CD4-positive, alpha-beta memory T cell (primary cell): ENCODE measurements at regions not wholly inside any gene's neighbourhood (a gene's known extent, or its start where the extent isn't known, plus 50 kb on each side); places are given as distances from the start of the nearest gene placed in this dataset.

Experiments
- CTCF ChIA-PET: fragments of 350-600 bp; sonication (Branson Sonifier 250); formaldehyde crosslinking; loops from one replicate; lab custom pipeline; 2021; ENCODE audit warnings: inconsistent platforms; ENCODE audit not compliant: partially characterized antibody; lab: Charles Lee
- POLR2A ChIA-PET: fragments of 350-600 bp; sonication (Branson Sonifier 250); formaldehyde crosslinking; loops from one replicate; lab custom pipeline; 2021; ENCODE audit not compliant: partially characterized antibody; lab: Charles Lee
- DNase-seq, 5 donors: peaks; one replicate each; pipeline versions ENCODE4 v3.0.0 to v3.0.0-alpha.2; 2020 to 2022; ENCODE audit warnings: mixed read lengths in 1 of 5
- H3K27ac ChIP-seq: one replicate; pipeline ENCODE4 v1.7.0; 2013; ENCODE audit warnings: low read depth, low read length
- H3K27me3 ChIP-seq: 2 replicates; pipeline ENCODE4 v1.7.0; 2013; ENCODE audit warnings: mild to moderate bottlenecking, low read length, moderate library complexity; ENCODE audit not compliant: insufficient read depth
- H3K36me3 ChIP-seq: 2 replicates; pipeline ENCODE4 v1.7.0; 2013; ENCODE audit warnings: mild to moderate bottlenecking, low read length, moderate library complexity; ENCODE audit not compliant: insufficient read depth
- H3K4me1 ChIP-seq: 2 replicates; pipeline ENCODE4 v1.7.0; 2013; ENCODE audit warnings: mild to moderate bottlenecking, low read length, moderate library complexity; ENCODE audit not compliant: insufficient read depth
- H3K4me3 ChIP-seq, 2 donors: one replicate each; pipeline ENCODE4 v1.7.0; 2013; ENCODE audit warnings: low read length in 2 of 2, mild to moderate bottlenecking in 1 of 2
- H3K9me3 ChIP-seq, 2 donors: one replicate each; pipeline ENCODE4 v1.7.0; 2013; ENCODE audit warnings: low read length in 2 of 2, control low read depth in 1 of 2; ENCODE audit not compliant: control insufficient read depth in 1 of 2
- H3K27ac Mint-ChIP-seq, 7 donors: one replicate each; pipeline ENCODE4 v1.8.0; 2020 to 2021; ENCODE audit warnings: mixed read lengths in 7 of 7, mild to moderate bottlenecking in 6 of 7, inconsistent platforms in 3 of 7, moderate library complexity in 3 of 7
- H3K27me3 Mint-ChIP-seq, 2 donors: one replicate each; pipeline ENCODE4 v1.8.0; 2020 to 2021; ENCODE audit warnings: mixed read lengths in 2 of 2
- H3K36me3 Mint-ChIP-seq, 2 donors: one replicate each; pipeline ENCODE4 v1.8.0; 2020 to 2021; ENCODE audit warnings: mixed read lengths in 2 of 2, inconsistent platforms in 1 of 2, mild to moderate bottlenecking in 1 of 2
- H3K4me1 Mint-ChIP-seq, 4 donors: one replicate each; pipeline ENCODE4 v1.8.0; 2020 to 2021; ENCODE audit warnings: mixed read lengths in 4 of 4, mild to moderate bottlenecking in 1 of 4
- H3K4me3 Mint-ChIP-seq, 8 donors: one replicate each; pipeline ENCODE4 v1.8.0; 2020 to 2021; ENCODE audit warnings: mixed read lengths in 8 of 8, mild to moderate bottlenecking in 7 of 8, moderate library complexity in 6 of 8, inconsistent platforms in 3 of 8
- H3K9me3 Mint-ChIP-seq, 8 donors: one replicate each; pipeline ENCODE4 v1.8.0; 2020 to 2021; ENCODE audit warnings: mixed read lengths in 8 of 8, mild to moderate bottlenecking in 5 of 8, inconsistent platforms in 3 of 8, moderate library complexity in 1 of 8
- intact Hi-C: fragments of 100-400 bp; cut with micrococcal nuclease; formaldehyde crosslinking; loops from one replicate; pipeline ENCODE4 v1.15.1; 2023

GRCh38 chr20:41776421-41776820 is 158.2 kb upstream of the CHD6 start:
- no peaks in the 10 kb centered on the region for H3K36me3 Mint-ChIP-seq
- H3K9me3 Mint-ChIP-seq: peaks cover 0 to 2% (median 0%) of the 10 kb centered on the region in 8 donors
- intact Hi-C loops: no loop called here
- Histone ChIP-seq H3K4me3 (no peak overlapping the region), H3K9me3 (no peaks in the 10 kb centered on the region), H3K27ac (no peak overlapping the region), H3K36me3 (no peaks in the 10 kb centered on the region), H3K4me1 (no peaks in the 10 kb centered on the region), H3K27me3 (no peaks in the 10 kb centered on the region)
- ChIA-PET CTCF (no interaction called here), POLR2A (no interaction called here)
- H3K4me1 Mint-ChIP-seq: no peaks in the 10 kb centered on the region
- peaks cover 7 to 16% of the 10 kb centered on the region in 2 donors for H3K27me3 Mint-ChIP-seq
- no peak for DNase-seq
- no peak overlapping the region for H3K4me3 Mint-ChIP-seq
- no peak overlapping the region for H3K27ac Mint-ChIP-seq

GRCh38 chr20:41774291-41774690 is 156.1 kb upstream of the CHD6 start:
- no peaks in the 10 kb centered on the region for H3K36me3 ChIP-seq
- no peak overlapping the region for H3K4me3 ChIP-seq
- H3K4me1 Mint-ChIP-seq: no peaks in the 10 kb centered on the region
- no peak overlapping the region for H3K4me3 Mint-ChIP-seq
- H3K27me3 Mint-ChIP-seq: peaks cover 9 to 13% of the 10 kb centered on the region in 2 donors
- ChIA-PET CTCF (no interaction called here), POLR2A (no interaction called here)
- no peaks in the 10 kb centered on the region for H3K9me3 Mint-ChIP-seq
- DNase-seq: no peak
- H3K9me3 ChIP-seq: no peaks in the 10 kb centered on the region
- no peak overlapping the region for H3K27ac ChIP-seq
- intact Hi-C loops: no loop called here
- H3K27ac Mint-ChIP-seq: no peak overlapping the region
- no peaks in the 10 kb centered on the region for H3K4me1 ChIP-seq
- H3K36me3 Mint-ChIP-seq: no peaks in the 10 kb centered on the region
- no peaks in the 10 kb centered on the region for H3K27me3 ChIP-seq

GRCh38 chr20:41770965-41771364 is 152.8 kb upstream of the CHD6 start:
- no peak overlapping the region for H3K4me3 Mint-ChIP-seq
- Histone ChIP-seq H3K27me3 (no peaks in the 10 kb centered on the region), H3K36me3 (no peaks in the 10 kb centered on the region), H3K27ac (no peak overlapping the region), H3K4me1 (no peaks in the 10 kb centered on the region), H3K4me3 (no peak overlapping the region), H3K9me3 (no peaks in the 10 kb centered on the region)
- ChIA-PET POLR2A (no interaction called here), CTCF (no interaction called here)
- peaks cover 0 to 9% (median 2%) of the 10 kb centered on the region in 8 donors for H3K9me3 Mint-ChIP-seq
- no peaks in the 10 kb centered on the region for H3K4me1 Mint-ChIP-seq
- no peak overlapping the region for H3K27ac Mint-ChIP-seq
- DNase-seq: no peak
- no peaks in the 10 kb centered on the region for H3K36me3 Mint-ChIP-seq
- H3K27me3 Mint-ChIP-seq: peaks cover 7 to 10% of the 10 kb centered on the region in 2 donors
- intact Hi-C loops: no loop called here

- Mint-ChIP-seq H3K36me3 (no peaks in the 10 kb centered on the region), H3K4me1 (no peaks in the 10 kb centered on the region), H3K9me3 (peaks cover 0 to 10% (median 3%) of the 10 kb centered on the region in 8 donors), H3K4me3 (no peak overlapping the region), H3K27ac (no peak overlapping the region), H3K27me3 (peaks cover 6 to 10% of the 10 kb centered on the region in 2 donors)
- Histone ChIP-seq H3K27me3 (no peaks in the 10 kb centered on the region), H3K4me1 (no peaks in the 10 kb centered on the region), H3K4me3 (no peak overlapping the region), H3K36me3 (no peaks in the 10 kb centered on the region), H3K9me3 (no peaks in the 10 kb centered on the region), H3K27ac (no peak overlapping the region)
- intact Hi-C loops: no loop called here
- POLR2A ChIA-PET: no interaction called here
- DNase-seq: no peak
- CTCF ChIA-PET: no interaction called here
These were observed 152.2 kb upstream of the CHD6 start for GRCh38 chr20:41770427-41770826.

GRCh38 chr20:41769592-41770018 is 151.4 kb upstream of the CHD6 start:
- H3K36me3 Mint-ChIP-seq: no peaks in the 10 kb centered on the region
- no peak overlapping the region for H3K27ac Mint-ChIP-seq
- CTCF ChIA-PET: no interaction called here

GRCh38 chr20:41750137-41750536 is 132.0 kb upstream of the CHD6 start:
- Mint-ChIP-seq H3K27ac (no peak overlapping the region), H3K27me3 (peaks cover 17 to 22% of the 10 kb centered on the region in 2 donors), H3K4me1 (no peaks in the 10 kb centered on the region), H3K4me3 (no peak overlapping the region), H3K9me3 (peaks cover 0 to 2% (median 0%) of the 10 kb centered on the region in 8 donors), H3K36me3 (no peaks in the 10 kb centered on the region)
- no peak for DNase-seq
- Histone ChIP-seq H3K36me3 (no peaks in the 10 kb centered on the region), H3K4me3 (no peak overlapping the region), H3K4me1 (no peaks in the 10 kb centered on the region), H3K27me3 (no peaks in the 10 kb centered on the region), H3K27ac (no peak overlapping the region), H3K9me3 (no peaks in the 10 kb centered on the region)
- intact Hi-C loops: no loop called here
- POLR2A ChIA-PET: no interaction called here
- CTCF ChIA-PET: no interaction called here

More at GRCh38 chr20:41769592-41770018, 151.4 kb upstream of the CHD6 start:
- Histone ChIP-seq H3K36me3 (no peaks in the 10 kb centered on the region), H3K4me3 (no peak overlapping the region), H3K9me3 (no peaks in the 10 kb centered on the region), H3K27me3 (no peaks in the 10 kb centered on the region), H3K27ac (no peak overlapping the region), H3K4me1 (no peaks in the 10 kb centered on the region)
- POLR2A ChIA-PET: no interaction called here
- H3K27me3 Mint-ChIP-seq: peaks cover 6% of the 10 kb centered on the region in 2 donors
- no peaks in the 10 kb centered on the region for H3K4me1 Mint-ChIP-seq
- no peak overlapping the region for H3K4me3 Mint-ChIP-seq
- no peak for DNase-seq
- H3K9me3 Mint-ChIP-seq: peaks cover 0 to 12% (median 3%) of the 10 kb centered on the region in 8 donors
- intact Hi-C loops: no loop called here

- H3K4me3 ChIP-seq: no peak overlapping the region
- no peaks in the 10 kb centered on the region for H3K36me3 ChIP-seq
- Mint-ChIP-seq H3K27ac (peak overlapping the region in 1 of 7 donors; percentile 75), H3K27me3 (peaks cover 20 to 22% of the 10 kb centered on the region in 2 donors), H3K9me3 (peaks cover 0 to 2% (median 0%) of the 10 kb centered on the region in 8 donors), H3K4me1 (no peaks in the 10 kb centered on the region), H3K4me3 (no peak overlapping the region), H3K36me3 (no peaks in the 10 kb centered on the region)
- H3K4me1 ChIP-seq: no peaks in the 10 kb centered on the region
- H3K27me3 ChIP-seq: no peaks in the 10 kb centered on the region
- intact Hi-C loops: no loop called here
- CTCF ChIA-PET: interaction anchor here (1.4 kb wide), 1 partner anchor 11 kb away, joined by 7 read pairs; no protein-coding TSS in a partner anchor
- H3K9me3 ChIP-seq: no peaks in the 10 kb centered on the region
- POLR2A ChIA-PET: no interaction called here
- DNase-seq: no peak
- H3K27ac ChIP-seq: no peak overlapping the region
These were observed 130.8 kb upstream of the CHD6 start for GRCh38 chr20:41748756-41749582.
